Mesendoderm (in vitro differentiated cells): ENCODE measurements at regions not wholly inside any gene's neighbourhood (a gene's known extent, or its start where the extent isn't known, plus 50 kb on each side); places are given as distances from the start of the nearest gene placed in this dataset.
"Not testable (repeated sequence)": the region's sequence is repeated elsewhere in the genome, so short reads cannot be mapped to it uniquely, and the experiment has no call there.

Source experiments
- DNase-seq: peaks from one replicate; pipeline ENCODE4 v3.0.0; 2013
- H2AK5ac ChIP-seq: 2 replicates; pipeline ENCODE4 v1.6.1; 2013; ENCODE audit warnings: low read length, inconsistent platforms
- H2BK120ac ChIP-seq: 2 replicates; pipeline ENCODE4 v1.6.1; 2013; ENCODE audit warnings: low read depth, mild to moderate bottlenecking, low read length, moderate library complexity, mixed read lengths
- H2BK15ac ChIP-seq: replicated peaks from 2 replicates; pipeline ENCODE4 v1.6.1; 2013; ENCODE audit warnings: low read depth, mild to moderate bottlenecking, moderate library complexity
- H2BK5ac ChIP-seq: 2 replicates; pipeline ENCODE4 v1.6.1; 2013; ENCODE audit warnings: low read length, inconsistent platforms
- H3K18ac ChIP-seq: 2 replicates; pipeline ENCODE4 v1.6.1; 2013; ENCODE audit warnings: mild to moderate bottlenecking, low read length, mixed read lengths
- H3K23ac ChIP-seq: one replicate; pipeline ENCODE4 v1.6.1; 2013; ENCODE audit warnings: low read length
- H3K27ac ChIP-seq: 2 replicates; pipeline ENCODE4 v1.5.1; 2013; ENCODE audit warnings: low read depth, mild to moderate bottlenecking, inconsistent platforms, low read length, moderate library complexity
- H3K27me3 ChIP-seq: 2 replicates; pipeline ENCODE4 v1.6.1; 2013; ENCODE audit warnings: low read length, control low read depth, mild to moderate bottlenecking, inconsistent platforms; ENCODE audit not compliant: insufficient read depth, poor library complexity
- H3K36me3 ChIP-seq: 2 replicates; pipeline ENCODE4 v1.6.1; 2013; ENCODE audit warnings: low read length, inconsistent platforms; ENCODE audit not compliant: control insufficient read depth, insufficient read depth
- H3K4ac ChIP-seq: one replicate; pipeline ENCODE4 v1.6.1; 2013; ENCODE audit warnings: low read depth, mild to moderate bottlenecking, low read length, moderate library complexity
- H3K4me1 ChIP-seq: 2 replicates; pipeline ENCODE4 v1.6.1; 2013; ENCODE audit warnings: low read depth, low read length, inconsistent platforms; ENCODE audit not compliant: control insufficient read depth
- H3K4me2 ChIP-seq: 2 replicates; pipeline ENCODE4 v1.6.1; 2013; ENCODE audit warnings: low read length
- H3K4me3 ChIP-seq: 2 replicates; pipeline ENCODE4 v1.5.1; 2013; ENCODE audit warnings: mild to moderate bottlenecking, low read length
- H3K56ac ChIP-seq: one replicate; pipeline ENCODE4 v1.6.1; 2013; ENCODE audit warnings: low read length
- H3K79me1 ChIP-seq: 2 replicates; pipeline ENCODE4 v1.6.1; 2013; ENCODE audit warnings: low read length, inconsistent platforms
- H3K79me2 ChIP-seq: 2 replicates; pipeline ENCODE4 v1.6.1; 2013; ENCODE audit warnings: mild to moderate bottlenecking, low read length; ENCODE audit not compliant: control insufficient read depth, insufficient read depth
- H3K9ac ChIP-seq: 2 replicates; pipeline ENCODE4 v1.6.1; 2013; ENCODE audit warnings: low read length, inconsistent platforms
- H4K5ac ChIP-seq: one replicate; pipeline ENCODE4 v1.6.1; 2013; ENCODE audit warnings: low read length
- H4K8ac ChIP-seq: one replicate; pipeline ENCODE4 v1.6.1; 2013; ENCODE audit warnings: low read depth, mild to moderate bottlenecking, control low read depth, low read length, moderate library complexity
- WGBS: extraction: QIAGEN DNeasy Blood & Tissue Kit; methylation state at CpG from one replicate; pipeline ENCODE4 v1.1.7; 2013; ENCODE audit warnings: low lambda C conversion rate, missing lambda C conversion rate; ENCODE audit not compliant: insufficient coverage; ENCODE audit errors: extremely low coverage; 5-methylcytosine and 5-hydroxymethylcytosine counted together

DNA sequence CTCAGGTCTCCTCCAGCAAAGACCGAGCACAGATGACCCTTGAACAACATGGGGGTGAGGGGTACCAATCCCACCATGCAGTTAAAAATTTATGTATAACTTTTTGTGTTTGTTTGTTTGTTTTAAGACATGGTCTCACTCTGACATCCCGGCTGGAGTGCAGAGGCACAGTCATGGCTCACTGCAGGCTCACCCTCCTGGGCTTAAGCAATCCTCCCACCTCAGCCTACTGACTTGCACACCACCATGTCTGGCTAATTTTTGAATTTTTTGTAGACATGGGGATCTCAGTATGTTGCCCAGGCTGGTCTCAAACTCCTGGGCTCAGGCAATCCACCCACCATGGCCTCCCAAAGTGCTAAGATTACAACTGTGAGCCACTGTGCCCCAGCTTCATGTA is 231.0 kb upstream of the PIK3R1 start:
- WGBS, result no CpG with 5 or more reads among the region's 2 CpGs

GRCh38 chr5:67983251-67984110 is 232.1 kb upstream of the PIK3R1 start:
- no peaks in the 10 kb centered on the region for H3K36me3 ChIP-seq
- no peak for DNase-seq
- no peak overlapping the region for H2BK5ac ChIP-seq
- WGBS, result no CpG with 5 or more reads among the region's 7 CpGs
- H2BK120ac ChIP-seq, result no peak overlapping the region
- H3K4me2 ChIP-seq, result no peak overlapping the region
- H3K27ac ChIP-seq, result no peak overlapping the region
- no peak overlapping the region for H3K4me3 ChIP-seq
- H3K18ac ChIP-seq, result no peak overlapping the region
- H4K5ac ChIP-seq, result no peak overlapping the region
- no peak overlapping the region for H2BK15ac ChIP-seq
- no peak overlapping the region for H3K9ac ChIP-seq
- H3K23ac ChIP-seq, result no peak overlapping the region
- no peak overlapping the region for H3K56ac ChIP-seq
- H3K4ac ChIP-seq, result no peak overlapping the region
- no peaks in the 10 kb centered on the region for H3K79me1 ChIP-seq
- no peaks in the 10 kb centered on the region for H3K79me2 ChIP-seq
- no peak overlapping the region for H4K8ac ChIP-seq
- no peak overlapping the region for H2AK5ac ChIP-seq
- H3K4me1 ChIP-seq, result no peaks in the 10 kb centered on the region
- H3K27me3 ChIP-seq, result no peaks in the 10 kb centered on the region

More for the DNA sequence above, 231.0 kb upstream of the PIK3R1 start:
- H2AK5ac ChIP-seq, result no peak overlapping the region
- no peaks in the 10 kb centered on the region for H3K36me3 ChIP-seq
- H3K4ac ChIP-seq, result no peak overlapping the region
- no peak for DNase-seq
- H2BK120ac ChIP-seq, result no peak overlapping the region
- no peak overlapping the region for H4K8ac ChIP-seq
- no peak overlapping the region for H3K4me3 ChIP-seq
- H4K5ac ChIP-seq, result no peak overlapping the region
- no peaks in the 10 kb centered on the region for H3K4me1 ChIP-seq
- no peak overlapping the region for H2BK15ac ChIP-seq
- no peak overlapping the region for H3K18ac ChIP-seq
- no peaks in the 10 kb centered on the region for H3K27me3 ChIP-seq
- H3K9ac ChIP-seq, result no peak overlapping the region
- no peak overlapping the region for H3K4me2 ChIP-seq
- H3K79me1 ChIP-seq, result no peaks in the 10 kb centered on the region
- no peaks in the 10 kb centered on the region for H3K79me2 ChIP-seq
- H3K27ac ChIP-seq, result no peak overlapping the region
- H3K23ac ChIP-seq, result no peak overlapping the region
- H3K56ac ChIP-seq, result no peak overlapping the region
- no peak overlapping the region for H2BK5ac ChIP-seq

- H3K4me3 ChIP-seq, H2AK5ac ChIP-seq, H4K8ac ChIP-seq, H3K79me2 ChIP-seq, H2BK120ac ChIP-seq, H3K18ac ChIP-seq, H3K79me1 ChIP-seq, H4K5ac ChIP-seq, H3K4me2 ChIP-seq, DNase-seq, H3K27me3 ChIP-seq, H2BK15ac ChIP-seq, H3K9ac ChIP-seq, H3K56ac ChIP-seq, H3K4ac ChIP-seq, H3K4me1 ChIP-seq, H3K23ac ChIP-seq, H3K36me3 ChIP-seq, H3K27ac ChIP-seq, H2BK5ac ChIP-seq: not testable (repeated sequence)
- no CpG with 5 or more reads among the region's 4 CpGs for WGBS
Observed at GRCh38 chr5:67982160-67982559, 233.4 kb upstream of the PIK3R1 start.

GRCh38 chr5:67978171-67978570 is 237.4 kb upstream of the PIK3R1 start:
- Histone ChIP-seq H3K9ac (no peak overlapping the region), H3K4me3 (no peak overlapping the region), H4K5ac (no peak overlapping the region), H3K4me1 (no peaks in the 10 kb centered on the region), H3K36me3 (no peaks in the 10 kb centered on the region), H3K4ac (no peak overlapping the region), H3K18ac (no peak overlapping the region), H2BK5ac (no peak overlapping the region), H2BK15ac (no peak overlapping the region), H3K27me3 (no peaks in the 10 kb centered on the region), H3K27ac (no peak overlapping the region), H3K79me1 (no peaks in the 10 kb centered on the region), H3K56ac (no peak overlapping the region), H2BK120ac (no peak overlapping the region), H3K23ac (no peak overlapping the region), H3K4me2 (no peak overlapping the region), H4K8ac (no peak overlapping the region), H2AK5ac (no peak overlapping the region), H3K79me2 (no peaks in the 10 kb centered on the region)
- DNase-seq, result no peak
- WGBS, result no CpG with 5 or more reads among the region's 2 CpGs

GRCh38 chr5:67976891-67977601 is 238.5 kb upstream of the PIK3R1 start:
- no peak overlapping the region for H3K56ac ChIP-seq
- DNase-seq, result no peak
- no peaks in the 10 kb centered on the region for H3K79me2 ChIP-seq
- WGBS, result no CpG with 5 or more reads among the region's 5 CpGs
- no peak overlapping the region for H2BK5ac ChIP-seq
- no peaks in the 10 kb centered on the region for H3K36me3 ChIP-seq
- H3K4ac ChIP-seq, result no peak overlapping the region
- H3K4me2 ChIP-seq, result no peak overlapping the region
- H3K4me1 ChIP-seq, result no peaks in the 10 kb centered on the region
- no peak overlapping the region for H3K23ac ChIP-seq
- no peak overlapping the region for H2BK120ac ChIP-seq
- H3K79me1 ChIP-seq, result no peaks in the 10 kb centered on the region
- no peaks in the 10 kb centered on the region for H3K27me3 ChIP-seq
- H2BK15ac ChIP-seq, result no peak overlapping the region
- no peak overlapping the region for H4K8ac ChIP-seq
- H3K27ac ChIP-seq, result no peak overlapping the region
- H2AK5ac ChIP-seq, result no peak overlapping the region
- H3K4me3 ChIP-seq, result no peak overlapping the region
- no peak overlapping the region for H4K5ac ChIP-seq
- no peak overlapping the region for H3K18ac ChIP-seq
- H3K9ac ChIP-seq, result no peak overlapping the region
